Choroid plexus epithelial cell (primary cell): ENCODE measurements at regions not wholly inside any gene's neighbourhood (a gene's known extent, or its start where the extent isn't known, plus 50 kb on each side); places are given as distances from the start of the nearest gene placed in this dataset.

Source experiments
- DNase-seq: peaks from one replicate; pipeline ENCODE4 v3.0.0-alpha.2; 2010; ENCODE audit warnings: low read depth
- H3K4me3 ChIP-seq: 2 replicates; pipeline ENCODE4 v1.5.1; 2011; ENCODE audit warnings: low read depth, mild to moderate bottlenecking, control low read depth, low read length, moderate library complexity
- CTCF ChIP-seq: conservative IDR thresholded peaks from 2 replicates; pipeline ENCODE4 v1.5.1; 2011; ENCODE audit warnings: low read depth, mild to moderate bottlenecking, control low read depth, inconsistent platforms, low read length, moderate library complexity

- DNase-seq: peak; percentile 20
- H3K4me3 ChIP-seq: no peak overlapping the region
- no peak for TF ChIP-seq CTCF
These were observed 152.8 kb downstream of the MACC1 start for GRCh38 chr7:20064181-20064970.

- DNase-seq: no peak
- no peak overlapping the region for H3K4me3 ChIP-seq
- TF ChIP-seq CTCF: no peak
These were observed 153.5 kb downstream of the MACC1 start for GRCh38 chr7:20063644-20064043.

GRCh38 chr7:20062932-20063331 is 154.3 kb downstream of the MACC1 start:
- TF ChIP-seq CTCF: no peak
- DNase-seq: no peak

GRCh38 chr7:20053334-20054104 is 163.7 kb downstream of the MACC1 start:
- H3K4me3 ChIP-seq: no peak overlapping the region
- no peak for DNase-seq
- no peak for TF ChIP-seq CTCF

More at GRCh38 chr7:20062932-20063331, 154.3 kb downstream of the MACC1 start:
- H3K4me3 ChIP-seq: no peak overlapping the region

GRCh38 chr7:20050241-20050966 is 166.8 kb downstream of the MACC1 start:
- no peak for DNase-seq
- H3K4me3 ChIP-seq: no peak overlapping the region
- TF ChIP-seq CTCF: no peak

GRCh38 chr7:20038676-20039075 is 178.5 kb downstream of the MACC1 start:
- DNase-seq: no peak
- no peak overlapping the region for H3K4me3 ChIP-seq
- TF ChIP-seq CTCF: no peak
